ENCODE measurements at regions not wholly inside any gene's neighbourhood (a gene's known extent, or its start where the extent isn't known, plus 50 kb on each side); places are given as distances from the start of the nearest gene placed in this dataset.
"Not testable (repeated sequence)": the region's sequence is repeated elsewhere in the genome, so short reads cannot be mapped to it uniquely, and the experiment has no call there.

DNA sequence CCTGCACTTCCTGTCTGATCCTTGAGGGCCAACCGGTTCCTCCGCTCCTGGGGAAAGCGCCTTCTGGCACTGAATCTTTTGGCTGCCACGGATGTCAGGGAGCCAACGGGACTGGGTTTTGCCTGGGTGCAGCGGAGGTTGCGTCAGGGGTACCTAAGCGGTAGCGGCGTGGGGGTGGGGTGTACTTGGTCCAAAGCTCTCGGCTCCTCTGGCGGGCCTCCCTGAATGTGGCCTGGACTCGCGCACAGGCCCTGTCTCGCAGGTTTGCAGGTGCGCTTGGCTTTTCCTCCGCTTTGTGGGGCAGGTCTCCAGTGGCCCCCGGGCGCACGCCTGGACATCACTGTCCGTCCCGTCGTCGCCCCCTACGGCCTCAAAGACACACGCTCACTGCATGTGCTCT lies 1410.1 kb upstream of the PCDH10 start:
- DNase-seq: not testable (repeated sequence)

DNA sequence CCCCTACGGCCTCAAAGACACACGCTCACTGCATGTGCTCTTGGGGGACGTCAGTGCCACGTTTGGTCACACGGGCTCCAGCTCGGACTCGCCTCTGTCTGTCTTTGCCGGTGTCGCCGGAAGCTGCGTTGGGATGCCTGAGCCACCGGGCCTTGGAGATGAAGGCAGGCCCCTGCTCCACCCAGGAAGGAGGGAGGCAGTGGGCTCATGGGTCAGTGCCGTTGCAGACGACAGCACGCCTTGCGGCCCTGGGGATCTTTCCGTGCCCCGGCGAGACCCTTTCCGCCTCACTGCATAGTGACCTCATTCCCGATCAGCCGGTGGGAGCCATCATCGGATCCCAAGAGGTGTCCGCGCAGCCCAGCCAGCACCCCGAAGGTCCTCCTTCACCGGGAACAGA lies 1407.3 kb upstream of the PCDH10 start:
- DNase-seq: not testable (repeated sequence)

DNA sequence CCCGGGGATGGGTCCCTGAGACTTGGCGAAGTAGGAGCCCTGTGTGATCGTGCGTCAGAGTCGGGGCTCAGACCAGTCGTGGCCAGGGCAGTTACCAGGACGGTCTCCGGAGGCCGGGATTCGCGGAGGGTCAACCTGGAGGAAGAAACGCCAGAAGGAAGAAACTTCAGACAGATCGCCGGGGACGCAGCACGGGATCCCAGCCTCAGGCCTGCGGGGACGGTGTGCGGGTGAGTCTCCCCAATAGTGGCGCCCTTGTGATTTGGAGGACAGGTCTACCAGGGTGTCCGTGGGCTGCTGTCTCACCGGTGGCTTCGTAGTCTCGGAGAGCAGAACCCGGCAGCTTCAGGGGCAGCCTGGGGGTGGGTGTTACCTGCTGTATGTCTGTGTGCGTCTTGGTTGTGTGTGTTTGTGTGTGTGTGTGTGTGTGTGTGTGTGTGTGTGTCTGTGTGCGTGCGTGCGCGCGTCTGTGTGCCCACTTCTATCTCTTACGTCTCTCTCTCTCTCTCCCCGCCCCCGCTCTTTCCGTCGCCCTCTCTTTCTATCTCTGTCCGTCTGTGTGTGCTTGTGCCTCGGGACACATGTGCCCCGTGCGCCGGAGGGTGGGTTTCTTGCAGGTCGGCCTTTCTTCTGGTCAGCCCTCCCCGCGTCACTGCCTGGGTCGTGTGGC lies 1406.4 kb upstream of the PCDH10 start:
- not testable (repeated sequence) for DNase-seq

DNA sequence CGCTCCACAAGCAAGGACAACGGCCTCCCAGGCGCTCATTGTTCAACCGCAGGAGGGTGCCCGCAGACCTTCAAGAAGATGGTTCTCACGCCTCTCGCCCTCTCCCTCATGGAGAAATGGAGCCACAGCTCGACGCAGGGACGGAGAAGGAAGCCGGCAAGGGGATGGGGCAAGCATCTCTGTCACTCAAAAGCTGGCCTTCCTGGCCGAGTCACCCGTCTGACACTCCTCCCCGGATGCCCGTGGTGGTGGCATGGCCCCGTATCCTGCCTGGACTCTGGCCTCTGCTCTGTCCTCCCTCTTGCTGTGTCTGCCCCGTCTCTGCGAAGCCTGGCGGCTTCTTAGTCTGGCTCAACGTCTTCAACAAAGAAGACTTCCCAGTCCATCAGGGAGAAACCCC lies 1405.7 kb upstream of the PCDH10 start:
- DNase-seq: not testable (repeated sequence)

DNA sequence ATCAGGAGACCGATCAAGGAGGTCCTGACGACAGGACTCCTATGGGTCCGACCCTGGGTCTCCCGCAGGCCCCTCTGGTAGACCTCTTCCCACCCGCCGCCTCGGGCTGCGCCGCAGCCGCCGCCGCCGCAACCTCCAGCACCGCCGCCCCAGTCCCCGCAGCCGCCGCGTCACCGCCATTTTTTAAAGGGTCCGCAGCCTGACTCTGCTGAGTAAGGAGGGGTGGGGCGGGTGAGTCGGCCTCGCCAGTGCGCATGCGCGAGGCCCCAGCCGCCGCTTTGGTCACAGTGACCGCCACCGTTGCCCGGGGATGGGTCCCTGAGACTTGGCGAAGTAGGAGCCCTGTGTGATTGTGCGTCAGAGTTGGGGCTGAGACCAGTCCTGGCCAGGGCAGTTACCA lies 1401.9 kb upstream of the PCDH10 start:
- DNase-seq: not testable (repeated sequence)

DNA sequence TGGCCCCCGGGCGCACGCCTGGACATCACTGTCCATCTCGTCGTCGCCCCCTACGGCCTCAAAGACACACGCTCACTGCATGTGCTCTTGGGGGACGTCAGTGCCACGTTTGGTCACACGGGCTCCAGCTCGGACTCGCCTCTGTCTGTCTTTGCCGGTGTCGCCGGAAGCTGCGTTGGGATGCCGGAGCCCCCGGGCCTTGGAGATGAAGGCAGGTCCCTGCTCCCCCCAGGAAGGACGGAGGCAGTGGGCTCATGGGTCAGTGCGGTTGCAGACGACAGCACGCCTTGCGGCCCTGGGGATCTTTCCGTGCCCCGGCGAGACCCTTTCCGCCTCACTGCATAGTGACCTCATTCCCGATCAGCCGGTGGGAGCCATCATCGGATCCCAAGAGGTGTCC lies 1399.9 kb upstream of the PCDH10 start:
- not testable (repeated sequence) for DNase-seq

DNA sequence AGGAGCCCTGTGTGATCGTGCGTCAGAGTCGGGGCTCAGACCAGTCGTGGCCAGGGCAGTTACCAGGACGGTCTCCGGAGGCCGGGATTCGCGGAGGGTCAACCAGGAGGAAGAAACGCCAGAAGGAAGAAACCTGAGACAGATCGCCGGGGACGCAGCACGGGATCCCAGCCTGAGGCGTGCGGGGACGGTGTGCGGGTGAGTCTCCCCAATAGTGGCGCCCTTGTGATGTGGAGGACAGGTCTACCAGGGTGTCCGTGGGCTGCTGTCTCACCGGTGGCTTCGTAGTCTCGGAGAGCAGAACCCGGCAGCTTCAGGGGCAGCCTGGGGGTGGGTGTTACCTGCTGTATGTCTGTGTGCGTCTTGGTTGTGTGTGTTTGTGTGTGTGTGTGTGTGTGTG lies 1399.1 kb upstream of the PCDH10 start:
- DNase-seq: not testable (repeated sequence)

DNA sequence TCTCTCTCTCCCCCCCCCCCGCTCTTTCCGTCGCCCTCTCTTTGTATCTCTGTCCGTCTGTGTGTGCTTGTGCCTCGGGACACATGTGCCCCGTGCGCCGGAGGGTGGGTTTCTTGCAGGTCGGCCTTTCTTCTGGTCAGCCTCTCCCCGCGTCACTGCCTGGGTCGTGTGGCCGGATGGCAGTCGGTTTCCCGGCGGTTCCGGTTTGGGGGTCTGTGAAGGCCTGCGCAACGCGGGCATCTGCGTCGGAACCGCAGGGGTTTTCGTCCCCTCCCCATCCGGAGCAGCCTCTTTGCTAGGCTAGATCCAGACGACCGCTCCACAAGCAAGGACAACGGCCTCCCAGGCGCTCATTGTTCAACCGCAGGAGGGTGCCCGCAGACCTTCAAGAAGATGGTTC lies 1398.6 kb upstream of the PCDH10 start:
- not testable (repeated sequence) for DNase-seq

DNA sequence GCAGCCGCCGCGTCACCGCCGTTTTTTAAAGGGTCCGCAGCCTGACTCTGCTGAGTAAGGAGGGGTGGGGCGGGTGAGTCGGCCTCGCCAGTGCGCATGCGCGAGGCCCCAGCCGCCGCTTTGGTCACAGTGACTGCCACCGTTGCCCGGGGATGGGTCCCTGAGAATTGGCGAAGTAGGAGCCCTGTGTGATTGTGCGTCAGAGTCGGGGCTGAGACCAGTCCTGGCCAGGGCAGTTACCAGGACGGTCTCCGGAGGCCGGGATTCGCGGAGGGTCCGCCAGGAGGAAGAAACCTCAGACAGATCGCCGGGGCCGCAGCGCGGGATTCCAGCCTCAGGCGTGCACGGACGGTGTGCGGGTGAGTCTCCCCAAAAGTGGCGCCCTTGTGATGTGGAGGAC lies 1386.9 kb upstream of the PCDH10 start:
- not testable (repeated sequence) for DNase-seq

DNA sequence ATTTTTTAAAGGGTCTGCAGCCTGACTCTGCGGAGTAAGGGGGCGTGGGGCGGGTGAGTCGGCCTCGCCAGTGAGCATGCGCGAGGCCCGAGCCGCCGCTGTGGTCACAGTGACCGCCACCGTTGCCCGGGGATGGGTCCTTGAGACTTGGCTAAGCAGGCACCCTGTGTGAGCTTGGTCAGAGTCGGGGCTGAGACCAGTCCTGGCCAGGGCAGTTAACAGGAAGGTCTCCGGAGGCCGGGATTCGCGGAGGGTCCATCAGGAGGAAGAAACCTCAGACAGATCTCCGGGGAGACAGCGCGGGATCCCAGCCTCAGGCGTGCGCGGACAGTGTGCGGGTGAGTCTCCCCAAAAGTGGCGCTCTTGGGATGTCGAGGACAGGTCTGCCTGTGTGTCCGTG lies 1384.4 kb upstream of the PCDH10 start:
- DNase-seq: no peak

DNA sequence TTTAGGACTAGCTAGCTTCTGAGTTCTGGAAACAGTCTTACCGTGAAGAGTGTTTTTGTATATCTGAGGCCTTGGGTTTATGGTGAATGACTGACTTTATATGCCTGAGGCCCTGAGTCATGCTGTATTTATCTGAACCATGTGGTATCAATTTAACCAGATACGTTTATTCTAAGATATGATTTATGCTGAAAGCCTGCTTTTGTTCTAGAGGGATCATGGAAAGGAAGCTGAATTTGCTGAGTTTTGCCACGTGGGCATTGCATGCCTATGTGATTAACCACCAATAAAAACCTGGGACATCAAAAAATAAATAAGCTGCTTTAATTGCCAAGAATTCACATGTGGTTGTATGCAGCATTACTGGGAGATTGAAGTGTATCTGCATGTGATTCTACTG lies 1374.7 kb upstream of the PCDH10 start:
- DNase-seq: not testable (repeated sequence)

DNA sequence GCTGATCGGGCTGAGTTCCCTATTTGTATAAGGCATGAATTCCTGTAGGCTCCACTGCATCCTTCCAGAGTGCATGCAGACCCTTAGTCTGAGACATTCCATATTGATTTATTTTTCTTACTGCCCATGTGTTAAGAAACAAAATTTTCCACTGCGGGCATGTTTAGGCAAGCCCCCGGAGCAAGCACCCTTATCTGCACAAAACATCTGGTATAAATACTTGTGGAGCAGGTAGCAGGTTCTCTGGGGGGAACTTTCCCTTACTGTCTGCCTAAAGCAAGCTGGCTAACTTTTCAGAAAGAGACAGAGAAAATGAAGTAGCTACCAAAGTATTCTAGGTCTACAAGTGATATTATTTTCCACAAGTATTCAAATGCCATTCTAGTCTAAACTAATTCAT lies 1338.5 kb upstream of the PCDH10 start:
- DNase-seq: not testable (repeated sequence)
